HL-60 (cell line): ENCODE measurements at regions not wholly inside any gene's neighbourhood (a gene's known extent, or its start where the extent isn't known, plus 50 kb on each side); places are given as distances from the start of the nearest gene placed in this dataset.

ENCODE experiments used
- POLR2AphosphoS5 ChIP-seq: IDR thresholded peaks from 2 replicates; pipeline ENCODE4 v1.6.1; 2012; ENCODE audit warnings: low read depth
- REST ChIP-seq: IDR thresholded peaks from 2 replicates; pipeline ENCODE4 v1.6.1; 2012; ENCODE audit warnings: low read depth; ENCODE audit not compliant: insufficient replicate concordance

- TF ChIP-seq POLR2AphosphoS5 (no peak), REST (no peak)
Observed at GRCh38 chr18:56248610-56249235, 389.7 kb downstream of the TXNL1 start.
